ENCODE measurements at regions not wholly inside any gene's neighbourhood (a gene's known extent, or its start where the extent isn't known, plus 50 kb on each side); places are given as distances from the start of the nearest gene placed in this dataset.

- H3K9ac ChIP-seq: no peak overlapping the region
- no peaks in the 10 kb centered on the region for H3K27me3 ChIP-seq (ENCODE audit: insufficient read depth, low read depth)
- H3K36me3 ChIP-seq (ENCODE audit: insufficient read depth): no peaks in the 10 kb centered on the region
- H3K4me2 ChIP-seq: no peak overlapping the region
- no peaks in the 10 kb centered on the region for H4K20me1 ChIP-seq (ENCODE audit: insufficient read depth)
- H3K4me3 ChIP-seq (IDR thresholded peaks at IDR 0.05; ENCODE audit: insufficient read depth, low read depth, low read length): no peak overlapping the region
- no peaks in the 10 kb centered on the region for H3K79me2 ChIP-seq (ENCODE audit: insufficient read depth, low read depth)
- H2AFZ ChIP-seq (ENCODE audit: low read depth): no peak overlapping the region
- no peaks in the 10 kb centered on the region for H3K4me1 ChIP-seq (ENCODE audit: low read depth, poor library complexity, severe bottlenecking)
- no peak for TF ChIP-seq CTCF (conservative IDR thresholded peaks at IDR 0.05; ENCODE audit: low read depth, low read length)
- H3K27ac ChIP-seq: no peak overlapping the region
Measured at GRCh38 chr14:34195964-34196363, 245.1 kb upstream of the EGLN3 start.

- Histone ChIP-seq H3K27ac (no peak overlapping the region), H3K79me2 (ENCODE audit: insufficient read depth, low read depth) (no peaks in the 10 kb centered on the region), H3K9ac (no peak overlapping the region), H3K36me3 (ENCODE audit: insufficient read depth) (no peaks in the 10 kb centered on the region), H4K20me1 (ENCODE audit: insufficient read depth) (no peaks in the 10 kb centered on the region), H3K4me1 (ENCODE audit: low read depth, poor library complexity, severe bottlenecking) (no peaks in the 10 kb centered on the region), H3K4me3 (IDR thresholded peaks at IDR 0.05; ENCODE audit: insufficient read depth, low read depth, low read length) (no peak overlapping the region), H3K27me3 (ENCODE audit: insufficient read depth, low read depth) (no peaks in the 10 kb centered on the region), H3K4me2 (no peak overlapping the region), H2AFZ (ENCODE audit: low read depth) (no peak overlapping the region)
- TF ChIP-seq CTCF (conservative IDR thresholded peaks at IDR 0.05; ENCODE audit: low read depth, low read length): no peak
Measured at GRCh38 chr14:34190717-34191116, 239.8 kb upstream of the EGLN3 start.

GRCh38 chr14:34189866-34190265 is 239.0 kb upstream of the EGLN3 start:
- Histone ChIP-seq H3K4me3 (IDR thresholded peaks at IDR 0.05; ENCODE audit: insufficient read depth, low read depth, low read length) (no peak overlapping the region), H4K20me1 (ENCODE audit: insufficient read depth) (no peaks in the 10 kb centered on the region), H3K9ac (no peak overlapping the region), H3K27me3 (ENCODE audit: insufficient read depth, low read depth) (no peaks in the 10 kb centered on the region), H3K36me3 (ENCODE audit: insufficient read depth) (no peaks in the 10 kb centered on the region), H2AFZ (ENCODE audit: low read depth) (no peak overlapping the region), H3K27ac (no peak overlapping the region), H3K79me2 (ENCODE audit: insufficient read depth, low read depth) (no peaks in the 10 kb centered on the region), H3K4me2 (no peak overlapping the region), H3K4me1 (ENCODE audit: low read depth, poor library complexity, severe bottlenecking) (no peaks in the 10 kb centered on the region)
- no peak for TF ChIP-seq CTCF (conservative IDR thresholded peaks at IDR 0.05; ENCODE audit: low read depth, low read length)

GRCh38 chr14:34187519-34188044 is 236.7 kb upstream of the EGLN3 start:
- Histone ChIP-seq H3K27ac (no peak overlapping the region), H4K20me1 (ENCODE audit: insufficient read depth) (no peaks in the 10 kb centered on the region), H3K36me3 (ENCODE audit: insufficient read depth) (no peaks in the 10 kb centered on the region), H3K4me1 (ENCODE audit: low read depth, poor library complexity, severe bottlenecking) (no peaks in the 10 kb centered on the region), H2AFZ (ENCODE audit: low read depth) (no peak overlapping the region), H3K4me2 (no peak overlapping the region), H3K4me3 (IDR thresholded peaks at IDR 0.05; ENCODE audit: insufficient read depth, low read depth, low read length) (no peak overlapping the region), H3K9ac (no peak overlapping the region), H3K79me2 (ENCODE audit: insufficient read depth, low read depth) (no peaks in the 10 kb centered on the region), H3K27me3 (ENCODE audit: insufficient read depth, low read depth) (no peaks in the 10 kb centered on the region)
- TF ChIP-seq CTCF (conservative IDR thresholded peaks at IDR 0.05; ENCODE audit: low read depth, low read length): no peak

Measured in KMS-11 (cell line).